HCT116 (cell line): ENCODE measurements at regions not wholly inside any gene's neighbourhood (a gene's known extent, or its start where the extent isn't known, plus 50 kb on each side); places are given as distances from the start of the nearest gene placed in this dataset.

Experiments
- CEBPB ChIP-seq: IDR thresholded peaks from 2 replicates; pipeline ENCODE4 v1.6.1; 2012; ENCODE audit warnings: low read depth
- EGR1 ChIP-seq: IDR thresholded peaks from 2 replicates; pipeline ENCODE4 v1.6.1; 2012; ENCODE audit warnings: low read depth
- EZH2 ChIP-seq: fragments of 200-600 bp; sonication (generic); IDR thresholded peaks from 2 replicates; pipeline ENCODE4 v1.6.1; 2017; ENCODE audit warnings: antibody characterized with exemption, mixed run types
- EZH2phosphoT487 ChIP-seq: fragments of 200-600 bp; IDR thresholded peaks from 2 replicates; pipeline ENCODE4 v1.6.1; 2018; ENCODE audit warnings: antibody characterized with exemption, borderline replicate concordance
- JUND ChIP-seq: IDR thresholded peaks from 2 replicates; pipeline ENCODE4 v1.6.1; 2012
- POLR2A ChIP-seq: IDR thresholded peaks from 2 replicates; pipeline ENCODE4 v1.7.0; 2011; ENCODE audit warnings: borderline replicate concordance; ENCODE audit not compliant: insufficient read depth, insufficient read length; ENCODE audit errors: extremely low read depth
- POLR2AphosphoS5 ChIP-seq: IDR thresholded peaks from 2 replicates; pipeline ENCODE4 v1.6.1; 2011; ENCODE audit warnings: mild to moderate bottlenecking, low read depth, low read length, moderate library complexity
- RAD21 ChIP-seq: IDR thresholded peaks from 2 replicates; pipeline ENCODE4 v1.6.1; 2012; ENCODE audit warnings: low read depth, mild to moderate bottlenecking
- SRF ChIP-seq: IDR thresholded peaks from 2 replicates; pipeline ENCODE4 v1.6.1; 2012; ENCODE audit warnings: low read depth
- TCF7L2 ChIP-seq: IDR thresholded peaks from 2 replicates; pipeline ENCODE4 v1.7.0; 2011; ENCODE audit warnings: borderline replicate concordance, inconsistent platforms; ENCODE audit not compliant: insufficient read depth, insufficient read length; ENCODE audit errors: extremely low read depth
- YY1 ChIP-seq: IDR thresholded peaks from 2 replicates; pipeline ENCODE4 v1.6.1; 2011; ENCODE audit warnings: low read length, low read depth, moderate library complexity, mild to moderate bottlenecking; ENCODE audit not compliant: insufficient replicate concordance; ENCODE audit errors: extremely low read depth
- ZNF274 ChIP-seq: fragments of 200-500 bp; sonication (Bioruptor generic); IDR thresholded peaks from 2 replicates; pipeline ENCODE4 v1.6.1; 2014; ENCODE audit warnings: mild to moderate bottlenecking, low read depth, low read length, inconsistent platforms
- TF ChIP-seq, protein P1 (sequence below), 3 experiments: fragments of 200-600 bp in 1 of 3; sonication (generic) in 1 of 3; IDR thresholded peaks in 2 of 3; conservative IDR thresholded peaks in 1 of 3; 2 replicates each; pipeline ENCODE4 v1.5.1; 2012 to 2017; ENCODE audit warnings: low read depth in 2 of 3, low read length in 2 of 3, antibody characterized with exemption in 1 of 3, borderline replicate concordance in 1 of 3, control low read depth in 1 of 3, mild to moderate bottlenecking in 1 of 3, mixed read lengths in 1 of 3, mixed run types in 1 of 3, moderate library complexity in 1 of 3; ENCODE audit not compliant: insufficient read depth in 1 of 3
- TF ChIP-seq, protein P2 (sequence below): IDR thresholded peaks from 2 replicates; pipeline ENCODE4 v1.6.1; 2012

DNA sequence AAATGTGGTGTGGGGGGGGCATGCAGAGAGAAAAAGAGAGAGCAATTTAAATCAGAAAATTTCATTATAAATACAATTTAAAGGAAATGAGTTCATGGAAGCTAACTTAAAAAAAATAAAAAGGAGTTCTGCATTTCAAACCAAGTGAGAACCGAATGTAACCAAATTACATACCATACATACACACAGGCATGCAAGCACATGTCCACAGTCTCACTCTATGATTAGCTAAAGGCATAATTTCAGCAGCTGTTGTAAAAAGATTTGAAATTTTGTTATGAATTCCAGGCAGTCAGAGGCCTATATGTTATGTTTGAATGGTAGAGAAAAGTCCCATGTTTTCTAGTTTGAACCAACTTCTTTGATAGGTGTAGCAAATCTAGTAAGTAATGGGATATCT, 611.6 kb upstream of the ADGRL3 start:
- no peak for TF ChIP-seq EGR1
- TF ChIP-seq, protein P1, sequence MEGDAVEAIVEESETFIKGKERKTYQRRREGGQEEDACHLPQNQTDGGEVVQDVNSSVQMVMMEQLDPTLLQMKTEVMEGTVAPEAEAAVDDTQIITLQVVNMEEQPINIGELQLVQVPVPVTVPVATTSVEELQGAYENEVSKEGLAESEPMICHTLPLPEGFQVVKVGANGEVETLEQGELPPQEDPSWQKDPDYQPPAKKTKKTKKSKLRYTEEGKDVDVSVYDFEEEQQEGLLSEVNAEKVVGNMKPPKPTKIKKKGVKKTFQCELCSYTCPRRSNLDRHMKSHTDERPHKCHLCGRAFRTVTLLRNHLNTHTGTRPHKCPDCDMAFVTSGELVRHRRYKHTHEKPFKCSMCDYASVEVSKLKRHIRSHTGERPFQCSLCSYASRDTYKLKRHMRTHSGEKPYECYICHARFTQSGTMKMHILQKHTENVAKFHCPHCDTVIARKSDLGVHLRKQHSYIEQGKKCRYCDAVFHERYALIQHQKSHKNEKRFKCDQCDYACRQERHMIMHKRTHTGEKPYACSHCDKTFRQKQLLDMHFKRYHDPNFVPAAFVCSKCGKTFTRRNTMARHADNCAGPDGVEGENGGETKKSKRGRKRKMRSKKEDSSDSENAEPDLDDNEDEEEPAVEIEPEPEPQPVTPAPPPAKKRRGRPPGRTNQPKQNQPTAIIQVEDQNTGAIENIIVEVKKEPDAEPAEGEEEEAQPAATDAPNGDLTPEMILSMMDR (IDR thresholded peaks at IDR 0.05 in 2 of 3, conservative IDR thresholded peaks at IDR 0.05 in 1 of 3; ENCODE audit: borderline replicate concordance in 1 of 3, insufficient read depth in 1 of 3, low read depth in 2 of 3, low read length in 2 of 3), result no peak
- no peak for TF ChIP-seq SRF
- no peak for TF ChIP-seq TCF7L2
- TF ChIP-seq, protein P2, sequence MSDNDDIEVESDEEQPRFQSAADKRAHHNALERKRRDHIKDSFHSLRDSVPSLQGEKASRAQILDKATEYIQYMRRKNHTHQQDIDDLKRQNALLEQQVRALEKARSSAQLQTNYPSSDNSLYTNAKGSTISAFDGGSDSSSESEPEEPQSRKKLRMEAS, result no peak
- TF ChIP-seq POLR2A, result no peak
- no peak for TF ChIP-seq POLR2AphosphoS5
- TF ChIP-seq JUND, result no peak
- no peak for TF ChIP-seq YY1
- no peak for TF ChIP-seq EZH2
- TF ChIP-seq RAD21, result no peak
- no peak for TF ChIP-seq ZNF274
- no peak for TF ChIP-seq EZH2phosphoT487
- no peak for TF ChIP-seq CEBPB
